Ectodermal cell (in vitro differentiated cells): ENCODE measurements at regions not wholly inside any gene's neighbourhood (a gene's known extent, or its start where the extent isn't known, plus 50 kb on each side); places are given as distances from the start of the nearest gene placed in this dataset.

Experiments
- H3K27ac ChIP-seq: 2 replicates; pipeline ENCODE4 v1.7.0; 2013; ENCODE audit warnings: mild to moderate bottlenecking, low read depth, low read length; ENCODE audit not compliant: insufficient read depth, poor library complexity, severe bottlenecking
- H3K27me3 ChIP-seq: 2 replicates; pipeline ENCODE4 v1.7.0; 2013; ENCODE audit warnings: mild to moderate bottlenecking, low read length; ENCODE audit not compliant: insufficient read depth, control insufficient read depth, poor library complexity, severe bottlenecking
- H3K36me3 ChIP-seq: one replicate; pipeline ENCODE4 v1.7.0; 2013; ENCODE audit warnings: low read length; ENCODE audit not compliant: control insufficient read depth, insufficient read depth
- H3K4me1 ChIP-seq: one replicate; pipeline ENCODE4 v1.7.0; 2013; ENCODE audit warnings: low read length; ENCODE audit not compliant: control insufficient read depth, insufficient read depth
- H3K4me3 ChIP-seq: 2 replicates; pipeline ENCODE4 v1.7.0; 2013; ENCODE audit warnings: low read depth, low read length, control low read depth; ENCODE audit not compliant: insufficient read depth
- H3K9me3 ChIP-seq: 2 replicates; pipeline ENCODE4 v1.7.0; 2013; ENCODE audit warnings: mild to moderate bottlenecking, low read length, moderate library complexity; ENCODE audit not compliant: control insufficient read depth
- WGBS, 2 experiments: methylation state at CpG; one replicate each; pipeline ENCODE4 v1.1.7; 2013; ENCODE audit warnings: missing lambda C conversion rate in 2 of 2; 5-methylcytosine and 5-hydroxymethylcytosine counted together

DNA sequence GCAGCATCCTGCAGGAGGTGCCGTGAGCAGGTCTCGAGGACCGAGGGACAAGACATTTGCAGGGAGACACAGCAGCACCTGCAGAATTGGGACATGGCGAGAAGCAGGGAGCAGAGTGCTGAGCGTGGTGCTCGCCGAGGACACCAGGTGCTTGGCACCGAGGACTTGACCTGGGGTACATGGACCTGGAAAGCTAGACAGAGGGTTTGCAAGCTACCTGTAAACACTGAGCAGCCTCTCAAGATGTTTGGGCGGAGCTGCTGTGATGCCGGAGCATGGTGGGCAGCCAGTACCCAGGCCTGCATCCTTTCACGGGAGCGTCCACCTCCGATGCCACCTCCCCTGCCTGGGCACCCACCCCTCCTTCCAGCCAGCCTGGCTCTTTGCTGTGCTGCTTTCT lies 773.2 kb downstream of the TBC1D22A start:
- H3K9me3 ChIP-seq, result peaks cover 3% of the 10 kb centered on the region
- no peaks in the 10 kb centered on the region for H3K36me3 ChIP-seq
- 90 to 92% methylated on average over 13 of the region's 13 CpGs for WGBS, 2 experiments
- H3K4me3 ChIP-seq, result no peak overlapping the region
- H3K27ac ChIP-seq, result no peak overlapping the region
- no peaks in the 10 kb centered on the region for H3K27me3 ChIP-seq
- no peaks in the 10 kb centered on the region for H3K4me1 ChIP-seq

DNA sequence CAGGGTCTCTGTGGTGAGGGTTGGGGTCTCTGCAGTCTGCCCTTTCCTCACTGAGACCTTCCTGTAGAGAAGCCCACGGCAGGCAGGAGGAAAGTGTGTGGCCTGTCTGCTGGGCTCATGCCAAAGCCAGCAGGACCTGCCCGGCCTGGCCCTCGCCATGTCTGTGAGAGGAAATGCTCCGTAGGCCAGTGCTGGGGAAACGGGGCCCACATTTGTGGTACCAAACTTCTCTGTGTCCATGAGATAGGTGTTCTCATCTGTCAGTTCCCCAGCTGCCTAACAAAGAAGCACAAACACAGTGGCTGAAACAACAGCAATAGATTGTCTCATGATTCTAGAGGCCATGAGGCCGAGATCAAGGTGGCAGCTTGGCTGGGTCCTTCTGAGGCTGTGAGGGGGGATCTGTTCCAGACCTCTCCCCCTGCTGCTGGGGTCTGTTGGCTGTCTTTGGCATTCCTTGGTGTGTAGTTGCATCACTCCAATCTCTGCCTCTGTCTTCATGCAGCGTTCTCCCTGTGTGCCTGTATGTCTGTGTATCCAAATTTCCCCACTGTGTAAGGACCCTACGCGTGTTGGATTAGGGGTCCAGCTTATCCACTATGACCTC lies 772.5 kb downstream of the TBC1D22A start:
- peaks cover 4% of the 10 kb centered on the region for H3K9me3 ChIP-seq

DNA sequence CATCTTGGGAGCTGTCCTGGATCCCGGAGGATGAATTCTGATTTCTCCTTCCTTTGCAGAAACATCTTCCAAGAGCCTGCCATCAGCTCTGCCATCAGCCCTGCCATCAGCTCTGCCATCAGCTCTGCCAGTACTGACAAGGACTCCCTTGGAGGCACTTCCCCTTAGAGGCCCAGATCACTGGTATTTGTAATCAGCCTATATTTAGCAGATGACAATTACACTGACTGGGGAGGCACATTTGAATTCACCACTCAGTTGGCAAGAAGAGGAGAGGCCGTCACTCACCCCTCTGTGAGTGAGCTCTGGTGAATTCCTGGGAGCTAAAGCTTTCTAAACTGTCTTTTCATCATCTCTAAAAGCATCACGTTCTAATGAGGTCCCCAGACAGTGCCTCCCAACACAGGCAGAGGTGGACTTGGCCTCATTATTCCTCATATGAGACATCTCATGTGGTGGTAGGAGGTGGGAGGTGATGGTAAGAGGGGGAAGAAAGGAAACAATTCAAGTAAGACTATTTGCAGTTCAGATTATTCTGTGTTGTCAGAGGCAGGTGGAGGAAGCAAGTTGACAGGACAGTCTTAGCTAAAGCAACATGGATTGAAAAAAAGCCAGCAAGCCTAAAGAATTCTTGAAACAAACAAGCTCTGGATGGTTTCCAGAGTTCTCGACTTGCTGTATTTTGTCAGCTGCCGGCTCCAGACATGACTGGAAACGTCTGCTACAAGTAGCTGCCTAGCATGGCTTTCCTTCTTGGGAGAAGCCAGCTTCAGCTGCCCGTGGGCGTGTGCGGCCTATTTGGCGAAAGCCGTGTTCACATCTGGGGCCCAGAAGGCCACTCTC lies 771.7 kb downstream of the TBC1D22A start:
- 72 to 76% methylated on average over 11 of the region's 11 CpGs for WGBS, 2 experiments
- Histone ChIP-seq H3K9me3 (peaks cover 4% of the 10 kb centered on the region), H3K36me3 (no peaks in the 10 kb centered on the region), H3K27ac (no peak overlapping the region), H3K27me3 (no peaks in the 10 kb centered on the region), H3K4me1 (no peaks in the 10 kb centered on the region), H3K4me3 (no peak overlapping the region)

More for the DNA sequence above, 772.5 kb downstream of the TBC1D22A start:
- H3K36me3 ChIP-seq, result no peaks in the 10 kb centered on the region
- no peaks in the 10 kb centered on the region for H3K27me3 ChIP-seq
- H3K27ac ChIP-seq, result no peak overlapping the region
- WGBS, 2 experiments, result 70 to 73% methylated on average over 9 of the region's 9 CpGs
- H3K4me1 ChIP-seq, result no peaks in the 10 kb centered on the region
- no peak overlapping the region for H3K4me3 ChIP-seq

DNA sequence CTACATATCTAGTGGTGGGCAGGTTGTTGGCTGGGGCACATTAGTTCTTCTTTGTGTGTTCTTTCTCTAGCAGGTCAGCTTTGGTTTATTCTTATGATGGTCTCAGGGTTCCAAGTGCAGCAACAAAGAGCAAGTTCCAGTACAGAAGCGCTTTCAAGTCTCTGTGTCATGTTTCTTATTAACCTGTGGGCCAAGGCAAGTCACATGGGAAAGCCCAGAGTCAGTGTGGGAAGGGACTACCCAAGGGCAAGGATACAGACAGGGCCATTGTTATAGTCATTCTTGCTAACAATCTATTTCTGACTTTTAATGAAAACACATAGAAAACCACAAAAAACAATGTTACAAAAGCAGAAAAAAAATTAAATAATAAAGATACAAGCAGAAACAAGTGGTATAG lies 754.6 kb downstream of the TBC1D22A start:
- Histone ChIP-seq H3K27me3 (no peaks in the 10 kb centered on the region), H3K27ac (no peak overlapping the region), H3K36me3 (no peaks in the 10 kb centered on the region), H3K9me3 (peaks cover 12% of the 10 kb centered on the region), H3K4me3 (no peak overlapping the region), H3K4me1 (no peaks in the 10 kb centered on the region)
- 13 to 15% methylated on average over 1 of the region's 1 CpG for WGBS, 2 experiments

DNA sequence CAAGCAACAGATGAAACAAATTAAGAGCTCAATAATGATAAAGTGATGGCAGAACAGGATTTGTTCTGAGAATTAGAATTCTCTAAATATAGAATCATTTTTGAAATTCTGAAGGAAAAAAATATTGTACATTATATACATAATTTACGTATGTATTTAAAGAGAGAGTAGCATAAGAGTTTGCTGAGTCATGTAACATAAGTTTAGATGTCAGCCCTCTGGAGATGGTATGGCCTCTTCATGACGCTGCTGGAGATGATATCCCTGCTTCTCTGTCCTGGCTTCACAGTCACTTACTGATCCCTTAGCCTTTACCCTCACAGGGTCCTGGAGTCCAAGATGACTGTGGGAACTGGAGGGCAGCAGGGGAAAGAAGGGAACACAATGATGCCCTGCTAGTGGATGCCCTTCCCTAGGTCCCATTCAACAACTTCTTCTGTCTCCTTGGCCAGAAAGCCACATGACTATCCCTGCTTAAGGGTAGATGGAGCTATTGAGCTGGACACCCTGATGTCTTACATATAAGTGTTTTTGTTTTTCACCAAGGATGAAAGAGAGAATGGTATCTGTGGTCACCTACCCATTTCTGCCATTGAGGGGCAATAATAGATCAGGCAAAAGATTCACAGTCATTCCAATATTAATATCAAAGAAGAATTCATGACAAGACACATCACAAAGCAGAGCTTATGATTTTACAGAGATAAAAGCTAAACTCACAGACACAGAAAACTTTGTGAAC lies 753.1 kb downstream of the TBC1D22A start:
- Histone ChIP-seq H3K9me3 (peaks cover 10% of the 10 kb centered on the region), H3K27me3 (no peaks in the 10 kb centered on the region), H3K4me3 (no peak overlapping the region), H3K27ac (no peak overlapping the region), H3K36me3 (no peaks in the 10 kb centered on the region), H3K4me1 (no peaks in the 10 kb centered on the region)
- WGBS, 2 experiments, result 60 to 64% methylated on average over 1 of the region's 2 CpGs

DNA sequence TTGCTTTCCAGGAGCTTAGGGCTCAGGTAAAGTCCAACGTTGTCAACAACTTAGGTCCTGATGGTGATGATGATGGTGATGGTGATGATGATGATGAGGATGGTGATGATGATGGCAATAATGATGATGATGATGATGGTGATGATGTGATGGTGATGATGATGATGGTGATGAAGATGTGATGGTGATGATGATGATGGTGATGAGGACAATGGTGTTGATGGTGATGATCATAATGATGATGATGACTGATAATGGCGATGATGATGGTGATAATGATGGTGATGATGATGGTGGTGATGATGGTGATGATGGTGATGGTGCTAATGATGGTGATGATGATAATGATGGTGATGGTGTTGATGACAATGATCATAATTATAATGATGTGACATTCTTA lies 750.2 kb downstream of the TBC1D22A start:
- no peaks in the 10 kb centered on the region for H3K27me3 ChIP-seq
- H3K36me3 ChIP-seq, result no peaks in the 10 kb centered on the region
- WGBS, 2 experiments, result 61 to 63% methylated on average over 2 of the region's 2 CpGs
- H3K4me3 ChIP-seq, result no peak overlapping the region
- no peak overlapping the region for H3K27ac ChIP-seq
- peaks cover 13% of the 10 kb centered on the region for H3K9me3 ChIP-seq
- no peaks in the 10 kb centered on the region for H3K4me1 ChIP-seq

DNA sequence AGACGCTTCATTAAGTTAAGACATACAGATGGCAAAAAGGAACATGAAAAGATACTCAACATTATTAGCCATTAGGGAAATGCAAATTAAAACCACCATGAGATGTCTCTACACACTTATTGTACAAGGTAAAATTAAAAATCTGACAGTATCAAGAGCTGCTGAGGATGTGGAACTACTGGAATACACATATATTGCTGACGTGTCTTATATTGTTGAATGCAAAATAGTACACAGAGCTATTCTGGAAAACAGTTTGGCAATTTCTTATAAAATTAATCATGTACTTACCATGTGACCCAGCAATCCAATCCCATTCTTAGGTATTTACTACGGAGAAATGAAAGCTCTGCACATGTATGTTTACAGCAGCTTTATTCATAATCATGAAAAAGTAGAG lies 742.5 kb downstream of the TBC1D22A start:
- Histone ChIP-seq H3K36me3 (no peaks in the 10 kb centered on the region), H3K4me1 (no peaks in the 10 kb centered on the region), H3K27ac (no peak overlapping the region), H3K27me3 (no peaks in the 10 kb centered on the region), H3K9me3 (peaks cover 19% of the 10 kb centered on the region), H3K4me3 (no peak overlapping the region)
- WGBS, 2 experiments, result 77 to 80% methylated on average over 2 to 3 of the region's 3 CpGs

DNA sequence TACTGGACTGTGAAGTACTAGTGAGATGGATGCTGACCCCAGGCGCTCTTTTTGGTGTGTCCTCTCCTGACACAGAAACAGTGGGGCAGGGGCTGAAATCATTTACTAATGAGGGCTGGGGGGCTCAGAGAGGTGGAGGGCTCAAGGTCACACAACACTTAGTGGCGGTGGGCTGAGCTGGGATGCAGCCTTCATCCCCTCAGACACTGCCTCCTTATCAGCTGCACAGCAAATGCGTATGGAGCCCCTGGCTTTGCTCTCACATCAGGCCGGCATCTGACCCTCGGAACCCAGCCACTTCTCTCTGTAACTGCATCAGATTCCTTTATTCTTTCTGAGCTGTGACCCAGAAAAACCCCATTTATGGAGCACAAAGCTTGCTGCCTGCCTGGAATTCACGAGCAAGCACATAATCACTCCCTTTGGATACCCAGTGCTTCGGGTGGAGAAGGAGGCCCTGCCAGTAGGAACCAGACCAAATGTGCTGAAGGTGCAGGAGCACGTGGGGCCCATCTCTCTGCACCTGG lies 736.6 kb downstream of the TBC1D22A start:
- Histone ChIP-seq H3K4me1 (no peaks in the 10 kb centered on the region), H3K27ac (no peak overlapping the region), H3K4me3 (no peak overlapping the region), H3K36me3 (no peaks in the 10 kb centered on the region), H3K27me3 (no peaks in the 10 kb centered on the region), H3K9me3 (peaks cover 22% of the 10 kb centered on the region)
- 65 to 74% methylated on average over 8 of the region's 8 CpGs for WGBS, 2 experiments

DNA sequence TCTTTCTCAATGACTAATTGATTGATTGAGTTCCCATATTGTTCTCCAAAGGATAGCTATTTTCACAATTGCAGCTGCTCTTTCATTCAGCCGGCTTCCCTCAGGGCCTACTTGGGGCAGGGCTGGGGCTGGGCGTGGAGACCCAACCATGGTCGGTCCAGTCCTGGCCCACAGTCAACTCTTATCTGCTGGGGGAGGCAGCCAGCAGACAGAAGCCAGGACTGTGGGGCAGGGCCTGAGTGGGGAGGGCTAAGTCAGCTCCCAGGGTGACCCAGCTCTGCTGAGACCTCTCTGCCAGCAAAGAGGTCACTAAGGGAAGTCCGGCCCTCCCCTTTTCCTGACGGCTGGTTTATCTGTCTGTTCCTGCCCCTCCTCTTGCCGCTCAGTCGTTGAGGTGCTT lies 735.2 kb downstream of the TBC1D22A start:
- 78% methylated on average over 7 of the region's 7 CpGs for WGBS, 2 experiments
- no peak overlapping the region for H3K27ac ChIP-seq

DNA sequence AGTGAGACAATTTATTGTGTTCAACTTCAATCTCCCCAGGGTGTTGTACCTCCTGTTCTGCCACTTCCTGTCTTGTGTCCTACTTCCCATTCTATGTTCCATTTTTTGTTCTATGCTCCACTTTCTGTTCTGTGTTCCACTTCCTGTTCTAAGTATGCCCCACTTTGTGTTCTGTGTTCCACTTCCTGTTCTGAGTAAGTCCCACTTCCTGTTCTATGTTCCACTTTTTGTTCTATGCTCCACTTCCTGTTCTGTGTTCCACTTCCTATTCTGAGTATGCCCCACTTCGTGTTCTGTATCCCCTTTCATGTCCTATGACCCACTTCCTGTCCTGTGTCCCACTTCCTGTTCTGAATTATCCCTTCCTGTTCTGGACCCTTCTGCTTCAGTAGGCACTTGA lies 732.7 kb downstream of the TBC1D22A start:
- Histone ChIP-seq H3K4me1 (no peaks in the 10 kb centered on the region), H3K9me3 (peaks cover 27% of the 10 kb centered on the region), H3K27ac (no peak overlapping the region), H3K36me3 (no peaks in the 10 kb centered on the region), H3K27me3 (no peaks in the 10 kb centered on the region), H3K4me3 (no peak overlapping the region)
- 17 to 19% methylated on average over 1 of the region's 1 CpG for WGBS, 2 experiments

More for the DNA sequence above, 735.2 kb downstream of the TBC1D22A start:
- H3K4me3 ChIP-seq, result no peak overlapping the region
- H3K9me3 ChIP-seq, result peaks cover 22% of the 10 kb centered on the region
- no peaks in the 10 kb centered on the region for H3K4me1 ChIP-seq
- no peaks in the 10 kb centered on the region for H3K27me3 ChIP-seq
- no peaks in the 10 kb centered on the region for H3K36me3 ChIP-seq
